Fibroblast of villous mesenchyme (primary cell): ENCODE measurements at regions not wholly inside any gene's neighbourhood (a gene's known extent, or its start where the extent isn't known, plus 50 kb on each side); places are given as distances from the start of the nearest gene placed in this dataset.

Experiments used
- DNase-seq: peaks from one replicate; pipeline ENCODE4 v3.0.0-alpha.2; 2010; ENCODE audit warnings: low read depth
- H3K4me3 ChIP-seq: 2 replicates; pipeline ENCODE4 v1.5.1; 2011; ENCODE audit warnings: low read depth, mild to moderate bottlenecking, low read length
- CTCF ChIP-seq: IDR thresholded peaks from 2 replicates; pipeline ENCODE4 v1.5.1; 2012; ENCODE audit warnings: low read depth, mild to moderate bottlenecking, low read length; ENCODE audit not compliant: insufficient read depth

- no peak for TF ChIP-seq CTCF
- DNase-seq, result no peak
- H3K4me3 ChIP-seq, result no peak overlapping the region
Measured at GRCh38 chr5:166172597-166172996, 2118.8 kb upstream of the WWC1 start.

- TF ChIP-seq CTCF, result no peak
- no peak overlapping the region for H3K4me3 ChIP-seq
- no peak for DNase-seq
Measured at GRCh38 chr5:166178411-166179080, 2112.9 kb upstream of the WWC1 start.

- DNase-seq, result no peak
- TF ChIP-seq CTCF, result no peak
- no peak overlapping the region for H3K4me3 ChIP-seq
Measured at GRCh38 chr5:166185185-166185584, 2106.3 kb upstream of the WWC1 start.

GRCh38 chr5:166188501-166189325 is 2102.7 kb upstream of the WWC1 start:
- no peak overlapping the region for H3K4me3 ChIP-seq
- no peak for TF ChIP-seq CTCF
- DNase-seq, result no peak

- TF ChIP-seq CTCF, result no peak
- no peak for DNase-seq
- H3K4me3 ChIP-seq, result no peak overlapping the region
Measured at GRCh38 chr5:166192696-166193095, 2098.7 kb upstream of the WWC1 start.

GRCh38 chr5:166195981-166196380 is 2095.5 kb upstream of the WWC1 start:
- TF ChIP-seq CTCF, result no peak
- no peak overlapping the region for H3K4me3 ChIP-seq
- DNase-seq, result no peak

- no peak overlapping the region for H3K4me3 ChIP-seq
- no peak for DNase-seq
- no peak for TF ChIP-seq CTCF
Measured at GRCh38 chr5:166200532-166200931, 2090.9 kb upstream of the WWC1 start.
